ENCODE measurements at regions not wholly inside any gene's neighbourhood (a gene's known extent, or its start where the extent isn't known, plus 50 kb on each side); places are given as distances from the start of the nearest gene placed in this dataset.
"Not testable (repeated sequence)": the region's sequence is repeated elsewhere in the genome, so short reads cannot be mapped to it uniquely, and the experiment has no call there.

DNA sequence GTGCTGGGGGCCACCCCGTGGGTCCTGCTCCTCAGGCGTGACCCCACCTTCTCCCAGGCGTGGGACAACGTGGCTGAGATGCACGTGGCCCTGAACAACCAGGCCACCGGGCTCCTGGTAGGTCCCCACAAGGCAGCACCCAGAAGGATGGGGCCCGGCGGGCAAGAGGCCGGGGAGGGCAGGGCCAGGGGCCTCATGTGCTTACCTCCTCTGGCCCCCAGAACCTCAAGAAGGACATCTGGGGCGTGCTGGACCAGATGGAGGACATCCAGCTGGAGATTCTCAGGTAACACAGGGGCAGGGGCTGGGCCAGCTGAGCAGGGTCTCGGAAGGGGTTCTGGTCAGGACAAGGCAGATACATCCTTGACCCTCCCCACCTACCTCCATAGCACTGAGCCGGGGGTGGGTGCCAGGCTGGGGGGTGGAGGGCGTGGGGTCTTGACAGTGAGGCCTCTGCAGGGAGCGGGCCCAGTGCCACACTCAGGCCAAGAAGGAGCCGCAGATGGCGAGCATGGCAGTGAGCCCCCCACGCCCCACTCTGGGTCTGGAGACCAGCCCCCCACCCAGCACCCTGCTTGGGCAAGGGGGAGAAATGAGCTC is 186.3 kb downstream of the IGLL1 start:
- no peak for DNase-seq

DNA sequence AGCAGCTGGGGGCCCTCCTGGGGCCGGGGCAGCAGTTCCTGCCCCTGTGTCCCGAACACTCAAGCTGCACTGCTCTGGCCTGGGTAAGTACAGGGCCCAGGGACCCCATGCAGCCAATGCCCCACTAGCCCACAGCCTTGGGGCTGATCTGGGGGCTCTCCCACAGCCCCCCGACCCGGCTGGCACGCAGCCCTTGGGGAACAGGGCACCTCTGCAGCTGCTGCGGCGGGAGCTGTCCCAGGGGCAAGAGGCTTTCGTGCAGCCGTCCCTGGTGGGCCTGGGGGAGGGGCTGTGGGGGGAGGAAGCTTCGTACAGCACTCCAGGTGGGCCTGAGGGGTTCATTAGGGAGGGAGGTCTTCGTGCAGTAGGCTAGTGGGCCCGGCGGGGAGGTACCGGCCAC is 186.9 kb downstream of the IGLL1 start:
- not testable (repeated sequence) for DNase-seq

DNA sequence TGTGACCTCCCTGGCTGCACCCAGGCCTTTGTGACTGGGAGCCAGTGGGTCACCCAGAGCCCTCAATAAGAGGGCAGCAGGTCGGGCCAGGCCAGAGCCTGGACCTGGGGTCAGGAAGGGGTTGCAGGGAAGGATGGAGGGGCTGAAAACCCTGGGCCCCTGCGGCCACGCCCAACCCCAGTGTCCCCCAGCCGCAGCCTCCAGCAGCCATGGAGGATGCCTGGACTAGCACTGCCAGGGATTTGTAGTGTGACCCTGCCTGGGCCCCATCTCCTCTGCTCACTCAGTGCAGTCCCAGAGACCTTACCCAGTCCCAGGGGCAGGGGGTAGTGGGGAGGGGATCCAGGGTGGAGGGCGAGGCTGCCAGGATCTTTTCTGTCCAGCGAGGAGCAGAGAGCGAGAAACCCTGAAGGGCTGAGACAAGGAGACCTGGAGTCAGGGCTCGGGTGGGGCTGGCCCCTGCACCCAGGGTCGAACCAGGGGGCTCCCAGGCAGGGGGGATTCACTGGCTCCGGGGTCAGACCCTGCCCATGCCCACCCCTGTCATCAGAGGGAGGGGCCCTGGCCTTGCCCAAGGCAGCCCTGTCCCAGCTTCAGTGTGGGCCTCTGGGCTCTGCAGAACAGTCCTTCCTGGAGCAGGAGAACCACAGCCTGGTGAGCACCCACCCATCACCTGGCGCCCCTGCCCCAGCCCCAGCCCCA is 187.5 kb downstream of the IGLL1 start:
- DNase-seq = no peak

DNA sequence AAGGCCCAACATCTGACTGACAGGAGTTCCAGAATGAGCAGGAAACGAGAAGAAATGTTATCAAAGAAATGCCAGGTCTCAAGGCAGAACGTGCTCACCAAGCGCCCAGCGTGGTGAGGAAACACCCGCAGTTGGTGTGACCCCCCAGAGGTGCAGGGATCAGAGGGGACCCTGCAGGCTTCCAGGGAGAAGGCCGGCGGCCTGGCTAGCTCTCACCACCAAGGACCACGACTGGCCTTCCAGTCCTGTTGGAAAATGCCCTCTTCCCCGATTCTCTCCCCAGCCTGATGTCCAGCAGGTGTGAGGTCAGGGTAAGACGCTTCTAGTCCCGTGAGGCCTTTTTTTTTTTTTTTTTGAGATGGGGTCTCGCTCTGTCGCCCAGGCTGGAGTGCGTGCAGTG is 189.1 kb downstream of the IGLL1 start:
- no peak for DNase-seq

DNA sequence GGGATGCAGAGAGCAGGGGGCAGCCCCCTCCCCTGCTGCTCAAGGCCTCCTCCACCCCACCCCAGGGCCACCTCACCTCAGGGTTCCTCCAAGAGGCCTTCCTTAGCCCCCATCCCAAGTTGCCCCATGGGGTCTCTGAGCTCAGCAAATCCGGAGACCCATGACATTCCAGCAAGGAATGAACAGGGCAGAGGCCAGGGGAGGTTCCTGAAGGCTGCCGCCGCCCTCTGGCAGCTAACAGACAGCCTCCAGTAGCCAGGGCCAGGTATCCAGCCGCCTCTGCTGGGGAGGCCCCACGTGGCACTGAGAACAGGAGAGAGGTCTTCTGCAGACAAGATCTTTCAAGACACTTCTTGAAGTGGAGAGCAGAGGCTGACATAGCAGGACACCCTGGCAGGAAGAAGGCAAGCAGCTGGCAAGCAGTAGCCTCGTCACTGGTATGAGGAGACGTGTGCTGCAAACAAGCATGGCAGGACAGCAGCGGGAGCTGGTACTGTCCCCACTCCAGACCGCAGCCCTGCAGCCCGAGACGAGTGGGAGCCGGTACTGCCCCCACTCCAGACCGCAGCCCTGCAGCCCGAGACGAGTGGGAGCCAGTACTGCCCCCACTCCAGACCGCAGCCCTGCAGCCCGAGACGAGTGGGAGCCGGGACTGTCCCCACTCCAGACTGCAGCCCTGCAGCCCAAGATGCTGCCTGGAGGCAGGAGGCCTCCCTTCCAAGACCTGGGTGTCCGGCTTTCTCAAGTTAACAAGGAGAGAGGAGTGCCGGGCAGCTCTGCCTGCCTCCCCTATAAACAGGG is 190.6 kb downstream of the IGLL1 start:
- DNase-seq = no peak

DNA sequence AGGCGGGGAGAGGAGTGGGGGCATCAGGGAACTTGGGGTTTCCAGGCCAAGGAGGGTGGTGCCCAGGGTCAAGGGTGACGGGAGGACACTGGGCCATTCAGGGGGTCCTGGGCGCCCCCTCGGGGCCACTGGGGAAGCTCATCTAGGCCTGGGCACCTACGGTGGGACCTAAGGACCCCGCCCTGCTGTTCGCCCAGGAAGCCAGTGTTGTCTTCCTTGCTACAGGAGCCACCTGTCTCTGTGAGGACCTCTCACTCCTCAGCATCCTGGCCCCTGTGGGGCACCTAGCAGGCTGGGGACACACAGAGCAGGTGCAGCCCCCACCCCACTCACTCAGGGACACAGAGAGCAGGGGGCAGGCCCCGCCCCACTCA is 191.6 kb downstream of the IGLL1 start:
- no peak for DNase-seq

DNA sequence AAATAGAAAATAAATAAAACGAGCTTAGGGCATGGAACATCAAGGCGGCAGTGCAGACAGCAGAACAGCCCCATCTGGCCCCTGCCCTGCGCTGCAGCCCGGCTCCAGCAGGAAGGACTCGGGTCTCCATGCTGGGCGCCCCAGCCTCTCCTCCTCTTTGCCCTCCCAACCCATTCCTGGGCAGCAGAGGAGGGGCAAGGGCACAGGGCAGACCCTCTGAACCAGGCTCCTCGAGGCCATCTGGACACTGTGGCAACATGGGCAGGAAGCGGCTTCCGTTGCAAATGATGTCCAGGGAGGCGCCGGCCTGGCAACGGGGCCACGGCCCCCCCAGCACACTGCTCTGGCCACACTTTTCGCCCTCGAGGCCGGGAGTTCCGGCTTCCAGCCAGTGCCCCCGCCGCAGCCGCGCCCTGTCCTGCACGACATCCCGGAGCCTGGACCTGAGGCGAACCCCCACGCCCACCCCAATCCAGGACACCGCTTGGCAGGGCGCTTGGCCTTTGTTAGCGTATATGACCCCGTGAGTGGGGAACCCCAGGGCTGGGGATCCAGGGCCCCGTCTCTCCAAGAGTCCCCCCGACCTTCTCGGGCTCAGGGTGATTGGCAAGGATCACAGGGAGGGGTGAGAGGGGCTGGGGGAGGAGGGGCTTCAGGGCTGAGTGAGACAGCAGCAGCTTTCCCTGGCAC is 192.1 kb downstream of the IGLL1 start:
- DNase-seq = no peak

DNA sequence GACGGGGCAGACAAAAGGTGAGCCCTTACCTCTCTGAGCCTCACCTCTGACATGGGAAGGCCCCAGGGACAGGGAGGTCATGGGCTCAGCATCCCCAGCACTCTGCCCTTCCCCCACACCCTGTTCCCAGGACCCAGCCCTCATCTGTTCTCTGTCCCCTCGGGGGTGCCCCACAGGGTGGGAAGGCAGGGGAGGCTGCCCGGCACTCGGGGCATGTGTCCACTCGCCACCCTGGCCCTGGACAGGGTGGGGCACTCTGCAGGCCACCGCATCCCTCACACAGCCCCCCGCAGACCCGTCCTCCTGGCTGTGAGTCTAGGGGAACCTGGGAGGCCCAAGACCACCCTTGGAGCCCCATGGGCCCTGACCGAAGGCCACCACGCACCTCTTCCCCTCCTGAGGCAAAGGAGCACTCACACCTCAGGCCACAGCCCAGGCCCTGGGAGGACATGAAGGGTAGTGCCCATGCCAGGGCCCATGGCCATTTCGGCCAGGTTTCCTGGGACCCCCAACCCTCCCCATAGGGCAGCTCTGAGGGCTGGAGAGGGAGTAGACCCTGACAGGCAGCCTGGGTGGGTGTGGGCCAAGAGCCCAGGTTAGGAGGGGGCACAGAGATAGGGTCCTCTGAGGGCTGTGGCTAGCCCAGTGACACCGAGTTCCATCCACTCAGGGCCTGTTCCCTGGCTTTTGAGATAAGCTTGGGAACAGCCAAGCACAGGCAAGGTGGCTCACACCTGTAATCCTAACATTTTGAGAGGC is 193.1 kb downstream of the IGLL1 start:
- DNase-seq = no peak

DNA sequence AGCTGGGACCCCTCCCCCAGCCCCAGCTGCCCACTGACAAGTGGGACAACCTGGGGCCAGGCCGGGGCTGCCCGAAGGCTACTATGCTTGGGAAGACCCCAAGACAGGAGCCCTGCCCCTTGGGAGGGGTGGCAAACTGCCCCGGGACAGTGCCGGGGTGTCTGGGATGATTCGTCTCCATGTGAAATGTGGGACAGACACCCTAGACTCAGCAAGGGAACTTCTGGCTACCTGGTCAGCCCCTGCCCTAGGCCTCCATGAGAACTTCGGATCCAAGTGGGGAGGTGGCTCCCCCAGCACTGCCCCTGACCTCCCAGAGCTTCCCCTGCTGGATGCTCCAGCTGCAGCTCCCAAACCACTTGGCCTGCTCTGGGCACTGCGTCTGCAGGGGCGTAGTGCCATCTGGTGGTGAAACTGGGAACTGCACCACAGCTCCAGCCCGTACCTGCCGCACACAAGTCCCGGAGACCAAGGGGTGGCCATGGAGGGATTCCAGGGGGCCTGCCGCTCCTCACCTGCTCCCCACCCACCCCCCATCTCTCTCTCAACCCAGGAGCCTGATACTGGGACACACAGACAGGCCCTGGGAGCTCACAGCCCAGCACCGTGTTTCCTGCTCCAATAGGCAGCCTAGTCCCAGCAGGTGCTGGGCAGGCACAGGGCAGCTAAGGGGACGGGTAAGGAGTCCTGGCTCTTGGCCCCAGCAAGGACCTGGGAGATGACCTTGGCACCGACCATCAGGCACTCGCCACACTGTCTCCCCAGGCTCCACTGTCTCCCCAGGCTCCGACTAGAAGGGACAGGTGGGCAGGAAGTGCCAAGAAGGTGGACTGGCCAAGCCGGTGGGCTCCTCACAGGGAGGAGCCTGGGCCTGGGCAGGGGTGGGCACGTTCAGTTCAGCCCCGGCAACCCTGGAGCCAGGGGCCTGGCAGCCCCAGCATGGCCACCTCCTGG is 194.1 kb downstream of the IGLL1 start:
- peak; percentile 78 for DNase-seq

DNA sequence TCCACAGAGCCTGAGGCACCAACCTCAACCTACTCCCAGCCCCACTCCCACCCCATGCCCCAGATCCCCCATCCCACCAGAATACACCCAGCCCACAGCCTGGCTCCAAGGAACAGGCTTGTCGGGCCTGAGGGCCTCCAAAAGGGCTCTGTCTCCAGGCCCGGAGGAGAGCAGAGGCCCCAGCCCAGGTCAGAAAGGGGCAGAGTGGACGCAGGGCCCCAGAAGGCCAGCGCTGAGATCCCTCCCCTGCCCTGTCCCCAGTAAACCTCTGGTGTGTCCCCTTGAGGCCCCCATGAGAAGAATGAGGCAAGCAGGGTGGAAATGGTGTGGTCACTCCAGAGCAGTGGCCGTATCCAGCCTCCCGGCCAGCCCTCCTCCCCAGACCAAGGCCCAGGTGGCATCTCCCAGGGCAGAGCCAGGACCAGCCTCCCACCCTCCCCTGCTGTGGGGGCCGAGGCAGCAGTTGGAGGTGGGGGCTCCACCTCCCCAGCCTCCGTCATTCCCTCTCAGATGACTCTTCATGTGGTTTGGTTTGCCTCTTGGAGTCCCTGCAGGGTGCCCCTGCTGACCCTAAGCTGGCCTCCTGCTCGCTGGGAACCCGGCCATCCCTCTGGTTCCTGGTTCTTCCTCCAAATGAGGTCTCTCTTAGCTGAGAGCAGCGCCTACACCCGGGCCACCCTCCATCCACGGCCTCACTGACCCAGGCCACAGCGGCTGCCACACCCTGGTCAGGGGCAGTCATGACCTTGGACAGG is 195.0 kb downstream of the IGLL1 start:
- no peak for DNase-seq

DNA sequence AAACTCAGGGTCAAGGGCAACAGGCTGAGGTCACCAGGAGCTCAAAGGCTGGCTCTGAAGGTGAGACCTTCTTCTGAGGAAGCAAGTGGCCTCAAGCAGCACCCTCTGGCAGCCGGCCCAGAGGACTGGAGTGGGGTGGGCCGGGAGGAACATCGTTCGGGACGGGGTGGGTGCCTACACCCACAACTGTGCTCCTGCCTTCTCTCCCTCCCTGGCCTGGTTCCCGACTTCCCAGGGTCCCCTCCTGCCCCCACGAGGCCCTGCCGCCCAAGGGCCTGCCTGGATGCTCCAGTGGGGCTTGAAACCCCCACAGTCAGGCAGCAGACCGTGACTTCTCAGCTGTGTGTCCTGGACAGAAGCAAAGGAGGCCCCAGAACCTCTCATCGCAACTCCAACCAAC is 195.7 kb downstream of the IGLL1 start:
- no peak for DNase-seq

DNA sequence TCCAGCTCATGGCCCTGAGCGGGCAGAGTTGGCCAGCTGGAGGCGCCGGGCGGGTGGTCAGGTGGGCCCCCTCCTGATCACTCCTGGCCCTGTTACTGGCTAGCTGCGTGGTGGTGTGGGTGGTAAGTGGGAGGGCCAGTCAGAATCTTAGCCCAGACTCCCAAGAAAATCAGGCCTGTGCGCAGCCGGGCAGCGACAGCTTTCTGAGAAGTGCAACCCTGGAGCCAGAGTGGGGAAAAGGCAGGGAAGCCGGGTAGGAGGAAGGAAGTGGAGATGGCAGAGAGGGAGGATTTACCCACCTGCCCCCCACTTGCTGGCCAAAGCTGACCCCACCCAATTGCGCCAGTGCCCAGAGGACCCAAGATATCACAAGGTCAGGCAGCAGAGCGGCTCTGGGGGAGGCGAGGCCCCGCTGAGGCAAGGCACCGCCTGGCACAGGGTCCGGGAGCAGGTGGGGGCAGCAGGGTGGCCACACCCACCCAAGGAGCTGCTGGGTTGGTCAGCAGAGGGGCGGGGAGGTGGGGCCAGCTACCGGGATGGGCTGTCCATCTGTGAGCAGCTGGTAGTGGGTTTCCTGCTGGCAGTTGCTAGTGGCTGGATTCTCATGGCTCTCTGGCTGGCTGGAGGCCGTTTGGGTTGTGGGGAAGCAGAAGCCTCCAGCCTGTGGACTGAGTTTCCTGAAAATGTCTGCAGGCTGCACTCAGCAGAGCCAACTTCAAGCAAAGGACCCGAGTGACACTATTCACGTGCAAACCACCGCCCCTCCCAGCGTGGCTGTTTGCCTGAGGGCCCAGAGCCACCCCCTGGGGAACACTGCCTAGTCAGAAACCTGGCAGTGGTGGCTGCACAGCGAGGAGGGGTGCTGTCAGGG is 196.4 kb downstream of the IGLL1 start:
- peak; percentile 90 for DNase-seq

DNA sequence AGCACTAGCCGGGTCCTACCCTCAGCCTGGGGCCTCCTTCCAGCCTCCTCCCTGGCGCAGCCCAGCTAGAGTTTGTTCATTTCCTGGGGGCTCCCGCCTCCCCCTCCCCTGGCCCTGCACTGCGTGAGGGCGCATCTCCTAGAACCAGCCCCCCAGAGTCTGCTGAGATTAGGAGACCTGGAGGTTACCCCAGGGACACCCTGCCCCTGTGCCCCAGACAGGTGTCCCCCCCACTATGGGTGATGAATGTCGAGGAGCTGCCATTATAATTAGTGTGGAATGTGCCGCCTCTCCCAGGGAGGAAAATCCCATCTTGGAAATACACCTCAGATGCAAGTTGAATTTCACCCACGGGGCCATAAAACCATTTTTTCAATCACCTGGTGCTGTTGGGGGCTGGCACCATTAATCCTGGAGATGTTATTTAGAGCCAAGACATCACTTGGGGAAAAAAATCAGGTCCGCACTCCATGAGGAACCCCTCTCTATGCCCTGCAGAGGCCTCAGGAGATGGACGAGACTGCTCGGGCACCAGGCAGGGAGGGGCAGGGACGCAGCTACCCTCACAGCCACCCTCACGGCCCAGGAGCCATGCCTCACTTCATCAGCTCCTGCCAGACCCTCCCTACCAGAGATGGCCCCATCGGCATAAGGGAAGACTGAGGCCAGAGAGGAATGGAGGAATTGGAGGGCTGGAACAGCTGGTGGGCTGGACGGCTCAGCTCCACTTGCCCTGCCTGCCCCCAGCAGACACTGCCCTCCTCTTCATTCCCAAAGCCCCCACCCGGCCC is 197.5 kb downstream of the IGLL1 start:
- no peak for DNase-seq

DNA sequence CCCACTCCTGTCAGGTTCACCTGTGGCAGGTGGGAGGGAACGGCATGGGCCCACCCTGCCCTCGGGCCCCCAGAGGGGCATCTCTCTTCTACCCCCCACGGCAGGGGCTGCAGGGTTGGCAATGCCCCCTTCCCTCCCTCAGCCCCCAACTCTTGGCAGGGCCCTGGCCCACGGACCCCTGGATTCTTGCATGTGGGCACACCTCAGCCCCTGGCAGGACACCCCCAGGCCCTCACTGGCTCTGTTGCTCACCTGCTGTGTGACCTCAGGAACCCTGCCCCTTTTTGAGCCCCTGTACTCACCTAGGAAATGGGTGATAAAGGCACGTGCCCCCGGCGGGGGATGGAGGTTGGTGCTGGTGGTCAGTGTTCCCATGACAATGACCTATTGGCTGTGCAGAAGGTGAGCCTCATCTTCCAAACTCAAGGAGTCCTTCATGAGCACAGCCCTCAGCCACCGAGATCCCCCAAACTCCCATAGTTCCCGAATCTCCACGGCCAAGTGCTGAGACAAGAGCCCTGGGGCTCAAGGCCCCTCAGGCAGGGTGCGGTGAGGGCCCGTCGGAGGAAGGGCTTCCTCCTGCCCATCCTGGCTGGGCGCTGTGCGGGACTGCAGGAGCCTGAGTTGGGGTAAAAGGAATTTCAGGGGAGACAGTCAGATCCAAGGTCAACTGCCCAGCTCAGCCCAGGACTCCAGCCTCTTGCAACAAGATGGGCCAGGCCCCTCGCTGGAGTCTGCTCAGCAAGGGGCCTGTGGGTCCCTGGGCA is 198.2 kb downstream of the IGLL1 start:
- DNase-seq = no peak

DNA sequence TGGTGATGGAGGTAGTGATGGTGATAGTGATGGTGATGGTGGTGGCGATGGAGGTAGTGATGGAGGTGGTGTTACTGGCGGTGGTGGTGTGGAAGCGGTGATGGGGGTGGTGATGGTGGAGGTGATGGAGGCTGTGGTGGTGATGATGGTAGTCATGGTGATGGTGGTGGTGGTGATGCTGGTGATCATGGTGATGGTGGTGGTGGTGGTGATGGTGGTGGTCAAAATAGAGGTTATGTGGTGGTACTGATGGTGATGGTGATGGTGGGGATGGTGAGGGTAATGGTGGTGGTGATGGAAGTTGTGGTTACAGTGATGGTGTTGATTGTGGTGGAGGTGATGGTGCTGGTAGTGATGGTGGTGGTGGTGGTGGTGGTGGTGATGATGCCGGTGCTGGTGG is 199.2 kb downstream of the IGLL1 start:
- no peak for DNase-seq

DNA sequence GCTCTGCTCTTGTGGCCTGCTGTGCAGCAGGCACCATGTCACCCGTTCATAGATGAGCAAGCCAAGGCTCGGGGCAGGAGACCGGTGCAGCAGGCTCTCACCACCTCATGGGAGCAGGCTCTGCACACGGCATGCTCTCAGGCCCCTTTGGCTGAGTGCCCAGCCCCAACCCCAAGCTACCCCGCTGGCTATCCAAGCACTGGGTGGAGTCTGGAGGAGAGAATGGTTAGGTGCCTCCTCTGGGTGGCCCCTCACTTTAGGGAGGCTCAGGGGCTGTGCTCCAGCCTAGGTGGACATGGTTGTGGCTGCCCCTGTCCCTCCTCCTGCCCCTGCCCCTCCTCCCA is 199.9 kb downstream of the IGLL1 start:
- DNase-seq = peak; percentile 92

DNA sequence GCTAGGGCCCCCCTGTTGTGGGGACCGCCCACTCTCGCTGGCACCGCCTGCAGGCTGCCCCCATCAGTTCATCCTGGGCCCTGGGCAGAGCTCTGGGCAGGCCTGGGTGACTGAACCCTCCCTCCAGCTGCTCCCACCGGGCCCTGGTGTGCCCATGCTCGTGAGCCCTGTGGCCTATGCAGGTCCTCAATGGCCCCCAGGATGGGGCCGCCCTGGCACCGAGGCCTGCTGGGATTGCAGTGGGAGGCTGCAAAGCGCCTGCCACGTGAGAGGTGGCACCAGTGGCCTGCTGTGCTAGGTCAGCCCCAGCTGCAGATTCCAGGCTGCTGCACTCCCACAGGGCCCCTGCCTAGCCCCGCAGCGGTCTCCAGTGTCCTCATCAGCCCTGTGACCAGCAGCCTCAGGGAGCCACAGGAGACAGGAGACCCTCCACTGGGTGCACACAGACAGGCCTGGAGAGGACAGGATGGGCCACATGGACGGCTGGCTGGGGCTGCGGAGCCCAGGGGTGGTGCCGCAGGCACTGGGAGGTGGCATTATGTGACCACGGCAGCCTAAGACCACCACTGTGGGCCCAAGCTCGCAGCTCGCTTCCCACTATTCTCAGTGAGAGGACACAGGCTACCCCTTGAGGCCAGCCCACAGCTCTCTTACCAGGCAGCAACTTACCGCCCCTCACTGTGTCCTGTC is 199.4 kb downstream of the BCR start:
- not testable (repeated sequence) for DNase-seq

DNA sequence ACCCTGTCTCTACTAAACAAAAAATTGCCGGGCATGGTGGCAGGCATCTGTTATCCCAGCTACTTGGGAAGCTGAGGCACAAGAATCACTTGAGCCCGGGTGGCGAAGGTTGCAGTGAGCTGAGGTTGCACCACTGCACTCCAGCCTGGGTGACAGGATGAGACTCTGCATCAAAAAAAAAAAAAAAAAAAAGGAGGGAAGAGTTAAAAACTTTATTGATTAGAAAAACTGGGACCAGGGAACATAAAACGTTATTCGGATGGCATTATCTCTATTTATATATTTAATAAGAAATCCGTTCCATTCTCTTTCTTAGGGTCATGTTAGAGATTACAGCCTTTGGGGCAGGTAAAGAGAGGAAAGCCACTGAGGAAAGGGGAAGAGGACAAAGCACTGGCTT is 197.5 kb downstream of the BCR start:
- no peak for DNase-seq

Measured in NCI-H69 (cell line).